GM19240 (cell line): ENCODE measurements at regions not wholly inside any gene's neighbourhood (a gene's known extent, or its start where the extent isn't known, plus 50 kb on each side); places are given as distances from the start of the nearest gene placed in this dataset.
"Not testable (repeated sequence)": the region's sequence is repeated elsewhere in the genome, so short reads cannot be mapped to it uniquely, and the experiment has no call there.

Source experiments
- DNase-seq: peaks from one replicate; pipeline ENCODE4 v3.0.0; 2011; ENCODE audit warnings: low spot score; ENCODE audit not compliant: insufficient read length

GRCh38 chr18:1657876-1658275, 753.2 kb downstream of the ADCYAP1 start:
- DNase-seq, result no peak

GRCh38 chr18:1658908-1659566, 754.4 kb downstream of the ADCYAP1 start:
- DNase-seq, result no peak

GRCh38 chr18:1663879-1664705, 759.4 kb downstream of the ADCYAP1 start:
- no peak for DNase-seq

- no peak for DNase-seq
Measured at GRCh38 chr18:1665079-1665478, 760.4 kb downstream of the ADCYAP1 start.

GRCh38 chr18:1668279-1668678, 763.6 kb downstream of the ADCYAP1 start:
- no peak for DNase-seq

GRCh38 chr18:1671710-1672109, 767.0 kb downstream of the ADCYAP1 start:
- not testable (repeated sequence) for DNase-seq

GRCh38 chr18:1676387-1676786, 771.7 kb downstream of the ADCYAP1 start:
- no peak for DNase-seq

- no peak for DNase-seq
Measured at GRCh38 chr18:1680108-1680507, 775.4 kb downstream of the ADCYAP1 start.

GRCh38 chr18:1691863-1692262, 787.2 kb downstream of the ADCYAP1 start:
- DNase-seq, result no peak

GRCh38 chr18:1708006-1708405, 803.3 kb downstream of the ADCYAP1 start:
- DNase-seq, result no peak

GRCh38 chr18:1710114-1710513, 805.4 kb downstream of the ADCYAP1 start:
- no peak for DNase-seq

GRCh38 chr18:1732143-1732542, 827.5 kb downstream of the ADCYAP1 start:
- no peak for DNase-seq

GRCh38 chr18:1746131-1746530, 825.2 kb downstream of the METTL4 start:
- no peak for DNase-seq

GRCh38 chr18:1751249-1751648, 820.1 kb downstream of the METTL4 start:
- DNase-seq, result no peak

- no peak for DNase-seq
Measured at GRCh38 chr18:1760901-1761300, 810.4 kb downstream of the METTL4 start.

GRCh38 chr18:1774261-1774660, 797.0 kb downstream of the METTL4 start:
- no peak for DNase-seq

- DNase-seq, result no peak
Measured at GRCh38 chr18:1777843-1778242, 793.5 kb downstream of the METTL4 start.

GRCh38 chr18:1778496-1779178, 792.7 kb downstream of the METTL4 start:
- DNase-seq, result no peak

GRCh38 chr18:1779587-1779986, 791.7 kb downstream of the METTL4 start:
- no peak for DNase-seq

- no peak for DNase-seq
Measured at GRCh38 chr18:1784113-1784512, 787.2 kb downstream of the METTL4 start.

- not testable (repeated sequence) for DNase-seq
Measured at GRCh38 chr18:1785980-1786379, 785.3 kb downstream of the METTL4 start.

- DNase-seq, result no peak
Measured at GRCh38 chr18:1796636-1797035, 774.7 kb downstream of the METTL4 start.
